Esophagus squamous epithelium (tissue), 4 donors: ENCODE measurements at regions not wholly inside any gene's neighbourhood (a gene's known extent, or its start where the extent isn't known, plus 50 kb on each side); places are given as distances from the start of the nearest gene placed in this dataset.

Experiments
- CTCF ChIP-seq, 6 experiments: fragments of 450-650 bp in 4 of 6; fragments of 200-600 bp in 2 of 6; sonication (generic) in 2 of 6; IDR thresholded peaks; one replicate each; pipeline ENCODE4 v1.5.1; 2016 to 2019; ENCODE audit warnings: antibody characterized with exemption in 6 of 6, mild to moderate bottlenecking in 4 of 6, moderate library complexity in 4 of 6
- POLR2A ChIP-seq, 4 donors: fragments of 450-650 bp; IDR thresholded peaks; one replicate each; pipeline ENCODE4 v1.6.1; 2017; ENCODE audit warnings: antibody characterized with exemption in 4 of 4, mild to moderate bottlenecking in 4 of 4, moderate library complexity in 3 of 4

GRCh38 chr3:72011485-72011884, 226.5 kb upstream of the PROK2 start:
- no peak for TF ChIP-seq CTCF (IDR thresholded peaks at IDR 0.05)
- TF ChIP-seq POLR2A (IDR thresholded peaks at IDR 0.05): no peak
